ENCODE measurements at regions not wholly inside any gene's neighbourhood (a gene's known extent, or its start where the extent isn't known, plus 50 kb on each side); places are given as distances from the start of the nearest gene placed in this dataset.

DNA sequence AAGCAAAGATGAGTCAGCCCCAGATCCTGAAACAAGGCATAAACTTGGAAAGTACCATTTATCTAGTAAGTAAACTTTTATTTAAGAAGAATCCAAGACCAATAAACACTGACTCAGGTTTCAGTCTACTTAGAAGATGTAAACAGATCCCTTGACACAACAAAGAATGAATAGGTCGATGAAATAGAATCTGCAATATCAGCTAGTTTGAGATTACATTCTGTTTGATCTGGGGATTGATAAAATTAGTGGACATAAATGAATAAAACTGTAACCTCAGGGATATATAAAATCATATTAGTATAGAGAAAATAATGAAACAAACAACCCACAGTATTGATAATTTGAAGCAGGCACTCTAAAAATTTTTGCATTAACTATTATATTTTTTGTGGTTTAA, 708.9 kb downstream of the FAM181B start:
- no peak for TF ChIP-seq POLR2AphosphoS5 (IDR thresholded peaks at IDR 0.05; ENCODE audit: low read depth, low read length)
- TF ChIP-seq REST (IDR thresholded peaks at IDR 0.05; ENCODE audit: insufficient read depth in 1 of 2, low read depth in 2 of 2, low read length in 1 of 2) = no peak
- no peaks in the 10 kb centered on the region for H3K27me3 ChIP-seq (ENCODE audit: control insufficient read depth, insufficient read depth, low read length)
- H3K9me3 ChIP-seq (ENCODE audit: control insufficient read depth, insufficient read depth, low read depth, low read length) = no peaks in the 10 kb centered on the region
- CTCF ChIA-PET = no interaction called here
- no peak overlapping the region for H3K4me3 ChIP-seq (ENCODE audit: low read depth in 2 of 2, low read length in 2 of 2)
- POLR2A ChIA-PET = no interaction called here
- no peak for ATAC-seq
- intact Hi-C loops (cut with micrococcal nuclease; ENCODE audit: unreplicated experiment) (no loop called here), in situ Hi-C loops (cut with HindIII; ENCODE audit: low pct_unique_long_range_greater_than_20kb, low sequenced_read_pairs) (no loop called here)
- no peak overlapping the region for H3K27ac ChIP-seq (ENCODE audit: low read length)
- no peak for DNase-seq (ENCODE audit: low read depth, low spot score)
- BruUV-seq (replicated peaks) = no TSS peak
- no peaks in the 10 kb centered on the region for H3K36me3 ChIP-seq (ENCODE audit: control insufficient read depth, insufficient read depth, low read length)
- H3K4me1 ChIP-seq (ENCODE audit: control insufficient read depth, insufficient read depth, low read length) = no peaks in the 10 kb centered on the region

GRCh38 chr11:82012276-82012675, 721.4 kb downstream of the FAM181B start:
- CTCF ChIA-PET = no interaction called here
- BruUV-seq (replicated peaks) = no TSS peak

More at GRCh38 chr11:82012276-82012675, 721.4 kb downstream of the FAM181B start:
- H3K27me3 ChIP-seq (ENCODE audit: control insufficient read depth, insufficient read depth, low read length) = no peaks in the 10 kb centered on the region
- H3K4me1 ChIP-seq (ENCODE audit: control insufficient read depth, insufficient read depth, low read length) = no peaks in the 10 kb centered on the region
- no peaks in the 10 kb centered on the region for H3K36me3 ChIP-seq (ENCODE audit: control insufficient read depth, insufficient read depth, low read length)
- H3K27ac ChIP-seq (ENCODE audit: low read length) = no peak overlapping the region
- in situ Hi-C loops (cut with HindIII; ENCODE audit: low pct_unique_long_range_greater_than_20kb, low sequenced_read_pairs) (no loop called here), intact Hi-C loops (cut with micrococcal nuclease; ENCODE audit: unreplicated experiment) (no loop called here)
- ATAC-seq (no peak), DNase-seq (ENCODE audit: low read depth, low spot score) (no peak)
- H3K4me3 ChIP-seq (ENCODE audit: low read depth in 2 of 2, low read length in 2 of 2) = no peak overlapping the region
- TF ChIP-seq POLR2AphosphoS5 (IDR thresholded peaks at IDR 0.05; ENCODE audit: low read depth, low read length) = no peak
- no peak for TF ChIP-seq REST (IDR thresholded peaks at IDR 0.05; ENCODE audit: insufficient read depth in 1 of 2, low read depth in 2 of 2, low read length in 1 of 2)
- no peak for TF ChIP-seq TCF7L2 (IDR thresholded peaks at IDR 0.05; ENCODE audit: low read depth, low read length)
- TF ChIP-seq SIN3A (IDR thresholded peaks at IDR 0.05; ENCODE audit: borderline replicate concordance, insufficient read depth, low read depth, low read length) = no peak
- no peak for TF ChIP-seq CTCF (IDR thresholded peaks at IDR 0.05)
- POLR2A ChIA-PET = no interaction called here
- no peaks in the 10 kb centered on the region for H3K9me3 ChIP-seq (ENCODE audit: control insufficient read depth, insufficient read depth, low read depth, low read length)

Measured in Panc1 (cell line).